GM18520 (cell line): ENCODE measurements at regions not wholly inside any gene's neighbourhood (a gene's known extent, or its start where the extent isn't known, plus 50 kb on each side); places are given as distances from the start of the nearest gene placed in this dataset.

ENCODE experiments used
- ATAC-seq: cut with Tn5 transposase; IDR thresholded peaks from one replicate; pipeline ENCODE4 v1.9.1; 2021; ENCODE audit not compliant: unreplicated experiment

- no peak for ATAC-seq
Observed at GRCh38 chr12:115163710-115164109, 479.7 kb upstream of the TBX3 start.

GRCh38 chr12:115160271-115161128, 476.5 kb upstream of the TBX3 start:
- ATAC-seq = no peak

GRCh38 chr12:115158816-115159215, 474.8 kb upstream of the TBX3 start:
- no peak for ATAC-seq

- no peak for ATAC-seq
Observed at GRCh38 chr12:115155665-115156645, 472.0 kb upstream of the TBX3 start.

GRCh38 chr12:115149685-115150378, 465.9 kb upstream of the TBX3 start:
- ATAC-seq = no peak

- ATAC-seq = no peak
Observed at GRCh38 chr12:115149279-115149678, 465.3 kb upstream of the TBX3 start.

- ATAC-seq = no peak
Observed at GRCh38 chr12:115147916-115148315, 463.9 kb upstream of the TBX3 start.

GRCh38 chr12:115146453-115146852, 462.5 kb upstream of the TBX3 start:
- ATAC-seq = no peak

- no peak for ATAC-seq
Observed at GRCh38 chr12:115144425-115144824, 460.4 kb upstream of the TBX3 start.

GRCh38 chr12:115140981-115141655, 457.1 kb upstream of the TBX3 start:
- ATAC-seq = no peak

- ATAC-seq = no peak
Observed at GRCh38 chr12:115137812-115138521, 454.0 kb upstream of the TBX3 start.

GRCh38 chr12:115135800-115136211, 451.8 kb upstream of the TBX3 start:
- ATAC-seq = no peak

GRCh38 chr12:115134298-115134697, 450.3 kb upstream of the TBX3 start:
- ATAC-seq = no peak

GRCh38 chr12:115132905-115133304, 448.9 kb upstream of the TBX3 start:
- no peak for ATAC-seq

GRCh38 chr12:115132145-115132544, 448.2 kb upstream of the TBX3 start:
- ATAC-seq = no peak

GRCh38 chr12:115129727-115130126, 445.8 kb upstream of the TBX3 start:
- ATAC-seq = no peak

GRCh38 chr12:115121053-115121452, 437.1 kb upstream of the TBX3 start:
- no peak for ATAC-seq

GRCh38 chr12:115118177-115118724, 434.3 kb upstream of the TBX3 start:
- no peak for ATAC-seq

GRCh38 chr12:115114140-115114539, 430.2 kb upstream of the TBX3 start:
- ATAC-seq = no peak

- ATAC-seq = no peak
Observed at GRCh38 chr12:115109863-115110262, 425.9 kb upstream of the TBX3 start.
